GM12875 (cell line): ENCODE measurements at regions not wholly inside any gene's neighbourhood (a gene's known extent, or its start where the extent isn't known, plus 50 kb on each side); places are given as distances from the start of the nearest gene placed in this dataset.
"Not testable (repeated sequence)": the region's sequence is repeated elsewhere in the genome, so short reads cannot be mapped to it uniquely, and the experiment has no call there.

Source experiments
- H3K4me3 ChIP-seq: one replicate; pipeline ENCODE4 v1.5.1; 2011; ENCODE audit warnings: low read depth, low read length, control low read depth
- CTCF ChIP-seq: IDR thresholded peaks from 2 replicates; pipeline ENCODE4 v1.5.1; 2011; ENCODE audit warnings: low read depth, mild to moderate bottlenecking, control low read depth, inconsistent platforms, low read length, moderate library complexity, borderline replicate concordance; ENCODE audit not compliant: insufficient read depth

- TF ChIP-seq CTCF: no peak
Measured at GRCh38 chr7:90067171-90067570, 87.1 kb upstream of the STEAP1 start.

GRCh38 chr7:90070238-90070637 is 84.0 kb upstream of the STEAP1 start:
- H3K4me3 ChIP-seq: not testable (repeated sequence)

More at GRCh38 chr7:90067171-90067570, 87.1 kb upstream of the STEAP1 start:
- H3K4me3 ChIP-seq: no peak overlapping the region

- no peak for TF ChIP-seq CTCF
- H3K4me3 ChIP-seq: no peak overlapping the region
Measured at GRCh38 chr7:90078921-90079320, 75.3 kb upstream of the STEAP1 start.

DNA sequence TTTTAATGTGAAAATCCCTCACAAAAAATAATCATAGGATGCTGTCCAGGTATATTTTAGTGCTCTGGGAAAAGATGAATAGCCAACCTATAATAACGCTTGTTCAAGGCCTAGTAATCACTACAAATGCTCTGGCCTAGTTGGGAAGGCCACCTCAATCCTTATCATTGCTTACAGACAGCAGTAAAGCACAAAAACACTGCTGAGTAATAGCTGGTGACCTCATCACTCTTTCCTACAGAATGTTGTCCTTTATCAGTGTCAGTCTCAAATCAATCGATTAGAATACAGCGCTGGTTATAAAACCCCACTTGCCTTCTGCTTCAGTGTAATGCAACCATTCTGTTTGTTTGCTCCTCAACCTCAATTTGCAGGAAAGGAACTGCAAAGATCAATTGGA is 72.6 kb upstream of the STEAP1 start:
- no peak for TF ChIP-seq CTCF
- H3K4me3 ChIP-seq: no peak overlapping the region

GRCh38 chr7:90092506-90092905 is 61.8 kb upstream of the STEAP1 start:
- no peak overlapping the region for H3K4me3 ChIP-seq

DNA sequence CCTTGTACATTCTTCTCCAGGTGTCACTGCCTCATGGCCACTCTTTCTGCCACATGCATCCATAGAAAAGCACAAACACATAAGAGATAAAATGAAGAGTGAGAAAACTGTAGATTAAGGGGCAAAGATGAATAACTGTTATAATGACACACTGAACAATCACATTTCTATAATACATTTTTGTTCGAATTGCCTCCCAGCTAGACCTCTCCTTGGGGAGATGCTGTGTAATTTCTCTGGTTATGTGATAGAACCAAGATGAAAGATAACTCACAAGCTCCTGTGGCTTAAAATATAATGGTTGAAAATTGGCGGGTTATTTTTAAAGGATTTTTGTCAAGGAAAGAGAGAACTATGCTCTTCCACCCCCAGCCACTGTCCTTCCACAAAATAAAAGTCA is 60.2 kb upstream of the STEAP1 start:
- no peak overlapping the region for H3K4me3 ChIP-seq
- TF ChIP-seq CTCF: no peak

More at GRCh38 chr7:90092506-90092905, 61.8 kb upstream of the STEAP1 start:
- no peak for TF ChIP-seq CTCF
